Stimulated activated naive CD8-positive, alpha-beta T cell treated with anti-CD3 and anti-CD28 coated beads, Interleukin-15, amount 100 ng/mL, for 72 hours (primary cell): ENCODE measurements at regions not wholly inside any gene's neighbourhood (a gene's known extent, or its start where the extent isn't known, plus 50 kb on each side); places are given as distances from the start of the nearest gene placed in this dataset.

ENCODE experiments used
- ATAC-seq: fragments of 150-1000 bp; cut with Tn5 transposase; 2 replicates; pipeline ENCODE4 v1.10.0; 2021; ENCODE audit warnings: mild to moderate bottlenecking, moderate library complexity
- DNase-seq, 2 donors: peaks; one replicate each; pipeline ENCODE4 v3.0.0; 2021 to 2022
- H3K27ac Mint-ChIP-seq, 2 donors: one replicate each; pipeline ENCODE4 v1.8.0; 2022; ENCODE audit warnings: mild to moderate bottlenecking in 2 of 2, mixed read lengths in 2 of 2, moderate library complexity in 2 of 2
- H3K27me3 Mint-ChIP-seq: one replicate; pipeline ENCODE4 v1.8.0; 2022; ENCODE audit warnings: mixed read lengths
- H3K4me1 Mint-ChIP-seq: one replicate; pipeline ENCODE4 v1.8.0; 2022; ENCODE audit warnings: mild to moderate bottlenecking, mixed read lengths
- H3K4me3 Mint-ChIP-seq, 2 donors: one replicate each; pipeline ENCODE4 v1.8.0; 2022; ENCODE audit warnings: mild to moderate bottlenecking in 2 of 2, mixed read lengths in 2 of 2, moderate library complexity in 1 of 2
- H3K9me3 Mint-ChIP-seq, 2 donors: one replicate each; pipeline ENCODE4 v1.8.0; 2022; ENCODE audit warnings: mixed read lengths in 2 of 2

DNA sequence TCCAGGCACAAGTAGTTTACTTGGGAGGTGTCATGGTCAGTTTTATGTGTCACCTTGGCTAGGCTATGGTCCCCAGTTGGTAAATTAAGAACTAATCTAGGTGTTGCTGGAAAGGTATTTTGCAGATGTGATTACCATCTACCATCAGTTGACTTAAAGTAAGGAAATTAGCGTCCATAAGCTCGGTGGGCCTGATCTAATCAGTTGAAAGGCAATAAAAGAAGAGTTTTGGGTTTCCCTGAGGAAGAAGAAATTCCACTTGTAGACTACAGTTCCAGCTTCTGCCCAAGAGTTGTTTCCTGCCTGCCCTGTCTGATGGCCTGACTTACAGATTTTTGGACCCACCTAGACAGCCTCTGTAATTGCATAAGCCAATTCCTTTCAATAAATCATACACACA, 438.7 kb upstream of the PROK2 start:
- DNase-seq (no peak), ATAC-seq (no peak)
- Mint-ChIP-seq H3K4me1 (peaks cover 12% of the 10 kb centered on the region), H3K27ac (no peak overlapping the region), H3K9me3 (peaks cover 36 to 46% of the 10 kb centered on the region in 2 donors), H3K27me3 (peaks cover 12% of the 10 kb centered on the region), H3K4me3 (no peak overlapping the region)

DNA sequence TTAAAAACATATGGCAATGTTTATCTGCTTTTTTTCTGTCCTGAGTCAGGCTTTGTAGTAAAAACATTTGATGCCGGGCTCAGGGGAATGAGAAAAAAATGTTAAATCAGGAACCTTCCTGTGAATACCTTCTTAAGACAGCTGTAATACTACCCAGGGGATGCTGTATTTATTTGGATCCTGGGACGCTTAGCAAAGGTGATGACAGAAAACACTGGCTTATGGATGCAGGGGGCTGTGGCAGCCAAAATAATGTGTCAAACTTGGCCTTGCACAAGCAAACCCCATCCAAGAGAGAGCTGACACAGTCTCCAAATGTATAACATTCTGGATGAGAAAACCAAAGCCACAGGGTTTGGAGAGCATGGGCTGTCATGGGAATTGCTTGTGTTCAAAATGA, 438.2 kb upstream of the PROK2 start:
- Mint-ChIP-seq H3K27me3 (peaks cover 8% of the 10 kb centered on the region), H3K4me1 (peaks cover 10% of the 10 kb centered on the region), H3K9me3 (peaks cover 36 to 42% of the 10 kb centered on the region in 2 donors), H3K4me3 (no peak overlapping the region), H3K27ac (no peak overlapping the region)
- ATAC-seq = no peak
- no peak for DNase-seq

DNA sequence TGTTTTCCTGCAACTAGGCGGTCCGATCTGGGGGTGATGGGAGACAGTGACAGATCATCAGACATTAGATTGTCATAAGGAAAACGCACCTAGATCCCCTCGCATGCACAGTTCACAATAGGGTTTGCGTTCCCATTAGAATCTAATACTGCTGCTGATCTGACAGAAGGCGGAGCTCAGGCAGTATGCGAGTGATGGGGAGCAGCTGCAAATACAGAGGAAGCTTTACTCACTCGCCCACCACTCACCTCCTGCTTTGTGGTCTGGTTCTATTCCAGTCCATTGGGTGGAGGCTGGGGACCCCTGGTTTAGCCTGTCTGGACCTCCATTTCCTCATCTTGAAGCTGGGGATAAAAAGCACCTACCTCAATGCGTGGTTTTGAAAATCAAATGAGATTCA, 437.5 kb upstream of the PROK2 start:
- no peak for DNase-seq
- H3K4me1 Mint-ChIP-seq = peaks cover 3% of the 10 kb centered on the region
- no peak overlapping the region for H3K27ac Mint-ChIP-seq
- no peak overlapping the region for H3K4me3 Mint-ChIP-seq
- peaks cover 1% of the 10 kb centered on the region for H3K27me3 Mint-ChIP-seq
- ATAC-seq = no peak
- peaks cover 32 to 38% of the 10 kb centered on the region in 2 donors for H3K9me3 Mint-ChIP-seq

DNA sequence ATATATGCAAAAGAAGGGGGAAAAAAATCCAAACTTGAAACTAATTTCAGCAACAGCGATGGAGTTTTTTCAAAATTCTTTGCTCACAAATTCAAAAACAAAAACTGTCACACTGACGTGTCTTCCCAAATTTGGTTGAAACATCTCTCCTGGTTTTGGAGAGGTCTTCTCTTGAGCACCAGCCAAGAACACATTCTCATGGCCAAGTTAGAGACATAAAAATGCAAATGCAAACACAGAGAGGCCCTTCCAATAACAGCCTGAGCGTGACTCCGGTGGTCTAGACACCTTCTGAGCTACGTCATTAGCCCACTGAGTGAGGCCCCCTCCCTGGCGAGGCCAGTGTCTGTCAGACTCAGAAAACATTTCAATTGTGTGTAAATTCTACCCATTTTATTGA, 436.0 kb upstream of the PROK2 start:
- Mint-ChIP-seq H3K27ac (no peak overlapping the region), H3K4me3 (no peak overlapping the region), H3K27me3 (no peaks in the 10 kb centered on the region), H3K9me3 (peaks cover 21 to 28% of the 10 kb centered on the region in 2 donors), H3K4me1 (no peaks in the 10 kb centered on the region)
- ATAC-seq (no peak), DNase-seq (no peak)

DNA sequence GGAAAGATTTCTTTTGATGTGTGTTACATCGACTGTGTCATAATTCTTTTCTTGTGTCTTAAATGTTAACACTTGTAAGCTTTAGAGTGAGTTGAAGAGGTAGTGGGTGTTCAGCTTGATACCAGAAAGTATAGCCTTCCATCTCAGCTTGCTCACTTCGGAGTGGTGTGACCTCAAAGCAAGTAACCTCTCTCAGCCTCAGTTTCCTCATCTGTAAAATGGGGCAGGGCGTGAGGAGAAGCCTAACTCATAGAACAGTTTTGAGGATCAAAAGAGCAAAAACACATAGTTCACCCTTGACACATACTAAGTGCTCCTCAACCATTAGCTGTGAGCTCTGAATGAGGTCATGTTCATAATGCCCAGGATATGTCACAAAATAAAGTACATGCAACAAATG, 434.8 kb upstream of the PROK2 start:
- DNase-seq (no peak), ATAC-seq (no peak)
- Mint-ChIP-seq H3K27me3 (no peaks in the 10 kb centered on the region), H3K4me3 (no peak overlapping the region), H3K27ac (no peak overlapping the region), H3K9me3 (peaks cover 9 to 16% of the 10 kb centered on the region in 2 donors), H3K4me1 (no peaks in the 10 kb centered on the region)

DNA sequence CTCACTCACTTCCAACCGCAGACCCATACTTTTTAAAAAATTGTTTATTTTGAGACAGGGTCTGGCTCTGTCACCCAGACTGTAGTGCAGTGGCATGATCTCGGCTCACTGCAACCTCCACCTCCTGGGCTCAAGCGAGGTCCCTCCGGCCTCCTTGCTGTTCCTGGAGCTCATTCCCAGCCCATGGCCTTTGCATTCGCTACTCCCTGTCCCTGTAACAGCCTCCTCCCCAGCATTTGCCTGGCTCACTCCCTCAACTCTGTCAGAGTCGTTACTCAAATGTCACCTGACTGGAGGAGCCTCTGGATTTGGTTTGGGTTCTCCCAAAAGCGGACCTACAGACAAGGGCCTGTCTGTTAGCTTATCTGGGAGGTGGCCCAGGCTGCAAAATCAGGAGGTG, 432.6 kb upstream of the PROK2 start:
- H3K4me1 Mint-ChIP-seq = no peaks in the 10 kb centered on the region
- H3K4me3 Mint-ChIP-seq = no peak overlapping the region
- ATAC-seq (no peak), DNase-seq (no peak)
- H3K9me3 Mint-ChIP-seq = peaks cover 0 to 8% of the 10 kb centered on the region in 2 donors
- no peaks in the 10 kb centered on the region for H3K27me3 Mint-ChIP-seq
- no peak overlapping the region for H3K27ac Mint-ChIP-seq

DNA sequence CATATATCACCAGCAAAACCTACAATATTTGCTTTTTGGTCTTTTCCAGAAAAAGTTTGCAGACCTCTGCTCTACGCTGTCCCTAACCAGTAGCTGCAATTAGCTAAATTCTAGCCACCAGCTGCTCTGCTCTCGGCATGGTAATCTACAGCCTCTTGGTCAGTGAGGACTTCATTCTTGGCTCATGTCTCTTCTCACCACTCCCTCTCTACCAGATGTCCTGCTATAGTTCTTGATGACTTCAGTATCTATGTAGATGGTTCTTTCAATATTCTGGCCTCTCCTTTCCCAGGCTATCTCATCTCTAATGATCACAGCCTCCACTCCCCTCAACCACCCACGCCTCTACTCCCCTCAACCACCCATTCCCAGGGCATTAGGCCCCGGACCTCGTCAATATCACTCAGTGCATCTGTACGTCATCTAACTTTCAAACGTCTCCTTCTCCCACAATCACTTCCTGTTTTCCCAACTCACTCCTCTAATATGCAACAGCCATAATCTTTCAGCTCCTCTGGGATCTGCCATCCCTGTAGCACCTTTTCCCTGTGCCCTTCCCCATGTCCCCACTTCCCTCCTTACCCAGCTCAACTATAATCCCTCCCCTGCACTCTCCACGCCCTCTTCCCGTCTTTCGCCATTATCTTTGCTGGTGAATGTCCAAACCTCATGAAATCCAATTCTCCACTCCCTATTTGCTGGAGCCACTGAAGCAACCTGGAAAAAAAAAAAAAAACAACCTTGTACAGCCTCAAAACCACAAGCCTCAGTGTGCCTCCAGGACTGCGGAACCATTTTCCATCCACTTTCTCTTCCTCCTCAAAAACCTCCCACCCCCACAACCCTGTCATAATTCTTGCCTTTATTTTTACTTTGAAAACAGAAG, 429.4 kb upstream of the PROK2 start:
- DNase-seq = no peak
- Mint-ChIP-seq H3K27ac (no peak overlapping the region), H3K4me3 (no peak overlapping the region), H3K9me3 (peaks cover 0 to 8% of the 10 kb centered on the region in 2 donors), H3K27me3 (peaks cover 7% of the 10 kb centered on the region), H3K4me1 (no peaks in the 10 kb centered on the region)
- ATAC-seq = no peak

DNA sequence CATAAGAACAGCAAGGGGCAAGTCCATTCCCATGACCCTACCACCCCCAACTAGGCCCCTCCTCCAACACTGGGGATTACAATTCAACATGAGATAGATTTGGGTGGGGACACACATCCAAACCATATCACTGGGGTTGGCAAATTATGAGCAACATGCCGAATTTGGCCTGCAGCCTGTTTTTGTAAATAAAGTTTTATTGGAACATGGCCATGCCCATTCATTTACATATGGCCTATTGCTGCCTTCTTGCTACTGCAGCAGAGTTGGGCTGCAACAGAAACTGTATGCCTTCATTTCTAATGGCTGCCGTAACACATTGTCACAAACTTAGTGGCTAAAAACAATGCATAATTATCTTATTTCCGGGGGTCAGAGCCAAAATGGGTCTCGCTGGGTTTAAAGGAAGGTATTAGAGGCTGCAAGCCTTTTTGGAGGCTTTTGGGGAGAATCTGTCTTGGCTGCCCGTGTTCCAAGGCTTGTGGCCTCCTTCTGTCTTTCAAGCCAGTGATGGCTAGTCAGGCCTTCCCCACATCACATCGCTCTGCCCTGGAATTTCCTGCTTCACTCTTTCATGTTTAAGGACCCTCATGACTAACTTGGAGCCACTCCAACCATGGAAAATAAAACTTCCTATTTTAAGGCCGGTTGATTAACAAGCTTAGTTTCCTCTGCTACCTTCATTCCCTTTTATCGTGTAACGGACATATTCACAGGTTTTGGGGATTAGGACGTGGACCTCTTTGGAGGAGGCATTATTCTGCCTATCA, 428.5 kb upstream of the PROK2 start:
- Mint-ChIP-seq H3K4me1 (no peaks in the 10 kb centered on the region), H3K4me3 (no peak overlapping the region), H3K27me3 (peaks cover 7% of the 10 kb centered on the region), H3K27ac (no peak overlapping the region), H3K9me3 (peaks cover 0 to 8% of the 10 kb centered on the region in 2 donors)
- ATAC-seq (no peak), DNase-seq (no peak)

DNA sequence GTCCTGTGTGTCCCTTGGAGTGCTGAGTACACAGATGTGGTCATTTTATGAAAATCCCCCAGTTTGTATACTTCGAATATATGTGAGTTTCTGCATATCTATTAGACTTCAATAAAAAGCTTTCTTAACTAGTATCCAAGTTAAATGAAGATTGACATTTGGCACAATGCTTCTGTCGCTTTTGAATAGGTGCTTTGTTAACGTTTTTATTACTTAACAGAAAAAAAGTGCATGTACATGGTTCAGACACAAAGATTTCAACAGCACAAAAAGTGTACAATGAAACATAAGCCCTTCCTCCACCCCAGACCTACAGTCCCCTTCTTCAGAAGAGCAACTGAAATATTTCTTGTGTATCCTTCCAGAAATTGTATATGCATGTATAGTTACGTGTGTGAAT, 427.4 kb upstream of the PROK2 start:
- no peaks in the 10 kb centered on the region for H3K4me1 Mint-ChIP-seq
- ATAC-seq (no peak), DNase-seq (no peak)
- H3K27me3 Mint-ChIP-seq = peaks cover 7% of the 10 kb centered on the region
- H3K9me3 Mint-ChIP-seq = peaks cover 0 to 4% of the 10 kb centered on the region in 2 donors
- H3K4me3 Mint-ChIP-seq = no peak overlapping the region
- no peak overlapping the region for H3K27ac Mint-ChIP-seq

DNA sequence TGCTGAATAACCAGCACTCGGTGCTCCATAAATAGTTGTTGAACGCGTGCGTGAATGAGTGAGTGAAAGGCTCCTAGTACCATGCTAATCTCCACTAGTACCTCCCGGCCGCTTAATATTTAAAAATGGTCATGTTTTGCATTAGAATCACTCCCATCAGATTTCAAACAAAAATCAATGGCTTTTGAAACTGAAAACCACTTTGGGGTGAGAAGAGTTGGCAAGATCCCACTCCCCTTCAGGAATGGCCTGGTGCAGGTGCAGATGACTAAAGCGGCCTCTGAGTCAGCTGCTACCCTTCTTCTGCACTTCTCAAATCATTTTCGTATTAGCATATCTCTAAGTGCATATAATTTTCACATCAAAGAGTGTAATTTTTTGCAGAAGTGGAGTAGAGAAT, 425.3 kb upstream of the PROK2 start:
- no peak for ATAC-seq
- DNase-seq = no peak
- Mint-ChIP-seq H3K27me3 (peaks cover 7% of the 10 kb centered on the region), H3K4me1 (no peaks in the 10 kb centered on the region), H3K27ac (no peak overlapping the region), H3K9me3 (no peaks in the 10 kb centered on the region), H3K4me3 (no peak overlapping the region)

DNA sequence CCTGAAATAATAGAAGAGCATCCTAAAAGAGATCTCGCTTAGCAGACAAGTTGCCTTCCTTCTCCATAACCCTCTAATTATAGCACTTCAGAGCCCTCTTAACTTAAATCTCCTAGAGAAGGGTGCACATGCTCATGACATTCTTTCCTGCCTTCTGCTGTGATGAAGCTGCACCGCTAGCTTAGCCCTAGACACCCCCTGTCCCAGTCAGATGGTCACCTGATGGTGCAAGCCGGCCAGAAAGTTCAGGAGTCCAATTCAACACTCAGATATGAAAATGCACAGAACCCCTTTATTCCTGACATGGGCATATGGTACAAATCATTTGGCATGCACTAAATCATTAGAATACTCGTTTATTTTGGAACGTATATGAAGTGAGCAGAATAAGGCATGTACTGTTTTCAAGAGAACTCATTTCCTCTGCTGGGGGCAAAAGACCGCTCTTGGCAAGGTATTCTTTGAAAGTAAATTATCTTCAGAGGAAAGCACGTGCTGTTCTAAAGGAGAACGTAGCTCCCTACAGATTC, 420.4 kb upstream of the PROK2 start:
- ATAC-seq (no peak), DNase-seq (no peak)
- Mint-ChIP-seq H3K9me3 (peaks cover 7 to 14% of the 10 kb centered on the region in 2 donors), H3K27ac (no peak overlapping the region), H3K27me3 (peaks cover 18% of the 10 kb centered on the region), H3K4me1 (no peaks in the 10 kb centered on the region), H3K4me3 (no peak overlapping the region)

DNA sequence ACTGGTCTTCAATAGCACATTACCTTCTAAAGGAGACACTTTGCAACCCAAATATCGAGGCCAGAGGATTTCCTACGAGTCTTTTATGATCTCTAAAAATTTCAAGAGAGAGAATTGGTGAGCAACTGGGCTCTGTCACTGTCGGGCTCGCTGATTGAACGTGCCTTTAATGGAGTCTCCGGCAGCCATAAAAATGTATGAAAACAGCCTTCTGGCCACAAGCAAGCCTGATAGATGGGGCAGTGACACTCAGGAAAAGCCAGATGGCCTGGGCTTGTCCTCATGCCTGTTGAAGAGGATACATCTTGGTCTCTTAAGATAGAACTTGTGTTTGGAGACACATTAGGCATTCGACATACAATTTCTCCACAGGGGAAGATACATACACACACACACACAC, 419.5 kb upstream of the PROK2 start:
- Mint-ChIP-seq H3K9me3 (peaks cover 15 to 19% of the 10 kb centered on the region in 2 donors), H3K27ac (no peak overlapping the region), H3K27me3 (peaks cover 12% of the 10 kb centered on the region), H3K4me3 (no peak overlapping the region), H3K4me1 (no peaks in the 10 kb centered on the region)
- ATAC-seq (no peak), DNase-seq (no peak)

DNA sequence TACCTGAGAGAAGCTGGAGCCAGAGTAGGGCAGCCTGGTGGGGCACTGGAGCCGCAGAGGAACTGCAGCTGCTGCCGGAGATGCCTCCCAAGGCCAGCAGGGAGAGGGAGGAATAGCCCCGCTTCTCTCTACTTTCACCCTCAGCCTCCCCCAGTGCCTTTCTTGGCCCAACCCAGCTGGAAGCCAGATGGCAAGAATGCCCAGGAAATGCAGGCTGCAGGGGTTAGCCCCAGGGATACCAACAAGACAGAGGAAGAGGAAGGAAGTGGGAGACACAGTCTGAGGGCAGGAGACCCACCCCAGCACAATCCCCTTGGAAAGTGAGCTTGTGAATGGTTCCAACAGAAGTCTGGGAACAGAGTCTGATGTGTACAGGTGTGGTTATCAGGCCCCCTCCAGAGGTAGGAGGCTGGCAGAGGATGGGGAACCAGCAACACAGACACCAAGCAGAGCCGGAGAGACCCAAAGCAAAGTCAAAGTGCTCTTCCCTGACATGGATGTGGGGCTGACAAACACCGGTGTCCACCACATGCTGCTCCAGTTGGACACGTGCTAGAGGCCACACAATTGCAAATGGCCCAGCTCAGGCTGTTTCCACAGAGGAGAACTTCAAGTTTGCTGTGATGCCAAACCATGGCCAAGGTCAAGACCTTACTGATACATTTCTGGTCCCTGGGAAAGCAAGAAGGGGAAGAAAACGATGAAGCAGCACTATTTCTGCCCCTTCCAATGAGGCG, 418.8 kb upstream of the PROK2 start:
- H3K9me3 Mint-ChIP-seq = peaks cover 15 to 19% of the 10 kb centered on the region in 2 donors
- no peak overlapping the region for H3K27ac Mint-ChIP-seq
- ATAC-seq (no peak), DNase-seq (no peak)
- H3K4me3 Mint-ChIP-seq = no peak overlapping the region
- H3K4me1 Mint-ChIP-seq = no peaks in the 10 kb centered on the region
- peaks cover 12% of the 10 kb centered on the region for H3K27me3 Mint-ChIP-seq

DNA sequence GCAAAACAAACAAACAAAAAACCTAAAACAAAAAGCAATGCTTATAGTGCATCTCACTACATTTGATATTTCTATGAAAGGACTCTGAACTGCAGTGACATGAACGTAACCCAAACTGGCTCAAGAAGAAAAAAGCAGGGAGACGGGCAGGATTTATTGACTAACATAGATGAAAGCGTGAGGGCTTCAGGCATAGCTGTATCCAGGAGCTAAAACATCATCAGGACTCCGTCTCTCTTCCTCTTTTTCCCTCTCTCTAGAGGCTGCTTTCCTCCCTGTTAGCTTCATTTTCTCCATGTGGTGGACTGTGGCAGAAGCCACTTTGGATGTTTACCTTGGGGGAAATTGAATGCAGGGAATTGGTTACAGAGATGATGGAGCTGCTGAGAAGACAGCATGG, 418.2 kb upstream of the PROK2 start:
- Mint-ChIP-seq H3K27ac (no peak overlapping the region), H3K9me3 (peaks cover 15 to 19% of the 10 kb centered on the region in 2 donors), H3K4me3 (no peak overlapping the region), H3K4me1 (no peaks in the 10 kb centered on the region), H3K27me3 (peaks cover 12% of the 10 kb centered on the region)
- ATAC-seq (no peak), DNase-seq (no peak)

DNA sequence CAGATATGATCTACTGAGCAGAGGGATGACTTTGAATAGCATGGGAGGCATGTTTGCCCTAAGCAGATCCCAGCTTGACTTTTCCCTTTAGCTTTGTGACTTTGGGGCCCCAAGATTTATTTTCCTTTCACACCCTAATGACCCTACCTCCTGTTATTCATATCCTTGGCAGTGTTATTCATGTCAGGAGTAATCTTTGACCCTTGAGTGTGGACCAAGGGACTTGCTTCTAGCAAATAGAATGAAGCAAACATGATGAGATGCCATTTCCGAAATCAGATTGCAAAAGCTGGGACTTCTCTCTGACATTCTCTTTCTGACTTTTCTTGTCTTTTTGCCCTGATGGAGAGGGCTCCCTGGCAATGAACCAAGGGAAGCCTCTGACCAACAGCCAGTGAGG, 415.4 kb upstream of the PROK2 start:
- no peaks in the 10 kb centered on the region for H3K4me1 Mint-ChIP-seq
- no peak overlapping the region for H3K4me3 Mint-ChIP-seq
- H3K27ac Mint-ChIP-seq = no peak overlapping the region
- H3K9me3 Mint-ChIP-seq = peaks cover 15 to 19% of the 10 kb centered on the region in 2 donors
- DNase-seq = no peak
- no peak for ATAC-seq
- peaks cover 12% of the 10 kb centered on the region for H3K27me3 Mint-ChIP-seq
